Heart left ventricle (tissue), 16 donors: ENCODE measurements at regions not wholly inside any gene's neighbourhood (a gene's known extent, or its start where the extent isn't known, plus 50 kb on each side); places are given as distances from the start of the nearest gene placed in this dataset.

Source experiments
- ATAC-seq, 4 donors: fragments of 200-7000 bp; cut with Tn5 transposase; one replicate each; pipeline ENCODE4 v1.9.1; 2020 to 2022; ENCODE audit warnings: moderate library complexity in 4 of 4, mild to moderate bottlenecking in 3 of 4, moderate number of reproducible peaks in 1 of 4
- DNase-seq, 5 donors: peaks; one replicate each; pipeline ENCODE4 v3.0.0-alpha.2; 2020
- H3K27ac ChIP-seq, 12 donors: fragments of 200-600 bp; sonication (generic) in 4 of 12; one replicate each; pipeline versions ENCODE4 v1.5.0 to v1.8.0; 2016 to 2022; ENCODE audit warnings: mild to moderate bottlenecking in 2 of 12
- H3K27me3 ChIP-seq, 9 donors: fragments of 200-600 bp; sonication (generic) in 2 of 9; one replicate each; pipeline versions ENCODE4 v1.5.1 to v1.8.0; 2016 to 2022; ENCODE audit warnings: mild to moderate bottlenecking in 3 of 9
- H3K36me3 ChIP-seq, 9 donors: fragments of 200-600 bp; sonication (generic) in 2 of 9; one replicate each; pipeline versions ENCODE4 v1.5.0 to v1.8.0; 2018 to 2022; ENCODE audit warnings: mild to moderate bottlenecking in 2 of 9
- H3K4me1 ChIP-seq, 12 donors: fragments of 200-600 bp; sonication (generic) in 4 of 12; one replicate each; pipeline versions ENCODE4 v1.5.0 to v1.8.0; 2016 to 2022; ENCODE audit warnings: mild to moderate bottlenecking in 3 of 12
- H3K4me3 ChIP-seq, 12 donors: fragments of 200-600 bp; sonication (generic) in 4 of 12; one replicate each; pipeline versions ENCODE4 v1.5.0 to v1.8.0; 2017 to 2022; ENCODE audit warnings: mild to moderate bottlenecking in 9 of 12, moderate library complexity in 4 of 12
- H3K9me3 ChIP-seq, 12 donors: fragments of 200-600 bp; sonication (generic) in 4 of 12; one replicate each; pipeline versions ENCODE4 v1.5.0 to v1.8.0; 2016 to 2022; ENCODE audit warnings: mild to moderate bottlenecking in 1 of 12
- CTCF ChIP-seq, 12 donors: fragments of 200-600 bp; sonication (generic) in 4 of 12; IDR thresholded peaks; one replicate each; pipeline versions ENCODE4 v1.5.0 to v1.8.0; 2018 to 2022; ENCODE audit warnings: antibody characterized with exemption in 12 of 12, mild to moderate bottlenecking in 5 of 12
- POLR2A ChIP-seq, 2 donors: fragments of 450-650 bp; IDR thresholded peaks; one replicate each; pipeline ENCODE4 v1.6.1; 2017; ENCODE audit warnings: antibody characterized with exemption in 2 of 2, mild to moderate bottlenecking in 2 of 2, moderate library complexity in 2 of 2
- WGBS, 4 donors: extraction: QIAGEN DNeasy Blood & Tissue Kit in 2 of 4; methylation state at CpG; one replicate each; pipeline versions ENCODE4 v1.1.5 to v1.1.7; 2013 to 2018; 5-methylcytosine and 5-hydroxymethylcytosine counted together
- intact Hi-C, 10 donors: fragments of 100-400 bp; cut with DNase I; formaldehyde crosslinking; loops; one replicate each; pipeline versions ENCODE4 v1.11.1 to v1.14.2; 2022
- donor health status: ischemic (EF 13 %, LVEDD 7.1; RV severe dilation, severe dysfunction).
- donor health status: healthy with polysubstance abuse.
- donor health status: DM: no; HTN: yes; CAD: no.
- donor health status: DM: no; HTN: no; CAD: no.
- donor health status: ischemic (EF 25% LVEDD 6.9; RV normal size, moderate dysfunction).
- donor health status: ischemic (EF 25% LVEDD 5.7; RV mildly dilated, moderate dysfunction).
- donor health status: healthy.
- donor health status: DM: yes; HTN: yes; CAD: no.
- donor health status: ischemic (EF 35%, LVEDD 5.7; RV mildly dilated, moderate dysfunction).
- donor health status: nonischemic (EF 11% LVEDD 7.7; RV severe dilation, severe dysfunction).
- donor health status: DM: yes; HTN: yes; CAD: no.
- donor health status: PGD.
- donor health status: ischemic (EF 29% LVEDD 5.4; RV normal size, mild dysfunction).
- donor health status: nonischemic (EF 23%, LVEDD 6.1; RV moderate dilation, normal function).

GRCh38 chr19:30870876-30871275 lies 478.4 kb downstream of the TSHZ3 start:
- no peak for ATAC-seq
- Histone ChIP-seq H3K27ac (no peak overlapping the region), H3K4me3 (no peak overlapping the region), H3K4me1 (no peaks in the 10 kb centered on the region), H3K27me3 (peaks cover 0 to 10% (median 0%) of the 10 kb centered on the region in 9 donors), H3K36me3 (no peaks in the 10 kb centered on the region), H3K9me3 (peaks cover 0 to 9% (median 0%) of the 10 kb centered on the region in 12 donors)
- 31 to 39% (median 36%) methylated on average over 8 of the region's 8 CpGs for WGBS, 4 donors
- peak in 1 of 5 donors; percentile 35 for DNase-seq
- TF ChIP-seq CTCF (IDR thresholded peaks at IDR 0.05) (no peak), POLR2A (IDR thresholded peaks at IDR 0.05) (no peak)
- intact Hi-C loops = no loop called here

- WGBS, 4 donors = 27 to 38% (median 32%) methylated on average over 6 of the region's 6 CpGs
- intact Hi-C loops = no loop called here
- H3K9me3 ChIP-seq = peaks cover 0 to 9% (median 0%) of the 10 kb centered on the region in 12 donors
- no peaks in the 10 kb centered on the region for H3K4me1 ChIP-seq
- DNase-seq (no peak), ATAC-seq (no peak)
- peaks cover 0 to 18% (median 0%) of the 10 kb centered on the region in 9 donors for H3K27me3 ChIP-seq
- no peak for TF ChIP-seq POLR2A (IDR thresholded peaks at IDR 0.05)
- no peak for TF ChIP-seq CTCF (IDR thresholded peaks at IDR 0.05)
- no peaks in the 10 kb centered on the region for H3K36me3 ChIP-seq
- H3K4me3 ChIP-seq = no peak overlapping the region
- H3K27ac ChIP-seq = no peak overlapping the region
Observed at GRCh38 chr19:30865511-30865910, 483.7 kb downstream of the TSHZ3 start.

- no peaks in the 10 kb centered on the region for H3K4me1 ChIP-seq
- no peak overlapping the region for H3K4me3 ChIP-seq
- DNase-seq (no peak), ATAC-seq (no peak)
- no peak for TF ChIP-seq CTCF (IDR thresholded peaks at IDR 0.05)
- TF ChIP-seq POLR2A (IDR thresholded peaks at IDR 0.05) = no peak
- H3K27me3 ChIP-seq = peaks cover 0 to 18% (median 0%) of the 10 kb centered on the region in 9 donors
- intact Hi-C loops = no loop called here
- 76 to 84% (median 80%) methylated on average over 13 of the region's 13 CpGs for WGBS, 4 donors
- peaks cover 0 to 9% (median 0%) of the 10 kb centered on the region in 12 donors for H3K9me3 ChIP-seq
- no peak overlapping the region for H3K27ac ChIP-seq
- no peaks in the 10 kb centered on the region for H3K36me3 ChIP-seq
Observed at GRCh38 chr19:30864391-30865215, 484.6 kb downstream of the TSHZ3 start.

- no peaks in the 10 kb centered on the region for H3K4me1 ChIP-seq
- H3K36me3 ChIP-seq = no peaks in the 10 kb centered on the region
- WGBS, 4 donors = 80 to 84% (median 81%) methylated on average over 19 of the region's 19 CpGs
- H3K27me3 ChIP-seq = peaks cover 0 to 8% (median 0%) of the 10 kb centered on the region in 9 donors
- no peak overlapping the region for H3K4me3 ChIP-seq
- H3K9me3 ChIP-seq = peaks cover 0 to 9% (median 0%) of the 10 kb centered on the region in 12 donors
- TF ChIP-seq CTCF (IDR thresholded peaks at IDR 0.05) (no peak), POLR2A (IDR thresholded peaks at IDR 0.05) (no peak)
- ATAC-seq (no peak), DNase-seq (no peak)
- intact Hi-C loops = no loop called here
- no peak overlapping the region for H3K27ac ChIP-seq
Observed at GRCh38 chr19:30862876-30863275, 486.4 kb downstream of the TSHZ3 start.
